Mesendoderm (in vitro differentiated cells): ENCODE measurements at regions not wholly inside any gene's neighbourhood (a gene's known extent, or its start where the extent isn't known, plus 50 kb on each side); places are given as distances from the start of the nearest gene placed in this dataset.
A peak's percentile ranks its signal among the peaks of the same experiment; 100 is the strongest.

Experiments
- DNase-seq: peaks from one replicate; pipeline ENCODE4 v3.0.0; 2013
- H2AK5ac ChIP-seq: 2 replicates; pipeline ENCODE4 v1.6.1; 2013; ENCODE audit warnings: low read length, inconsistent platforms
- H2BK120ac ChIP-seq: 2 replicates; pipeline ENCODE4 v1.6.1; 2013; ENCODE audit warnings: low read depth, mild to moderate bottlenecking, low read length, moderate library complexity, mixed read lengths
- H2BK15ac ChIP-seq: replicated peaks from 2 replicates; pipeline ENCODE4 v1.6.1; 2013; ENCODE audit warnings: low read depth, mild to moderate bottlenecking, moderate library complexity
- H2BK5ac ChIP-seq: 2 replicates; pipeline ENCODE4 v1.6.1; 2013; ENCODE audit warnings: low read length, inconsistent platforms
- H3K18ac ChIP-seq: 2 replicates; pipeline ENCODE4 v1.6.1; 2013; ENCODE audit warnings: mild to moderate bottlenecking, low read length, mixed read lengths
- H3K23ac ChIP-seq: one replicate; pipeline ENCODE4 v1.6.1; 2013; ENCODE audit warnings: low read length
- H3K27ac ChIP-seq: 2 replicates; pipeline ENCODE4 v1.5.1; 2013; ENCODE audit warnings: low read depth, mild to moderate bottlenecking, inconsistent platforms, low read length, moderate library complexity
- H3K27me3 ChIP-seq: 2 replicates; pipeline ENCODE4 v1.6.1; 2013; ENCODE audit warnings: low read length, control low read depth, mild to moderate bottlenecking, inconsistent platforms; ENCODE audit not compliant: insufficient read depth, poor library complexity
- H3K36me3 ChIP-seq: 2 replicates; pipeline ENCODE4 v1.6.1; 2013; ENCODE audit warnings: low read length, inconsistent platforms; ENCODE audit not compliant: control insufficient read depth, insufficient read depth
- H3K4ac ChIP-seq: one replicate; pipeline ENCODE4 v1.6.1; 2013; ENCODE audit warnings: low read depth, mild to moderate bottlenecking, low read length, moderate library complexity
- H3K4me1 ChIP-seq: 2 replicates; pipeline ENCODE4 v1.6.1; 2013; ENCODE audit warnings: low read depth, low read length, inconsistent platforms; ENCODE audit not compliant: control insufficient read depth
- H3K4me2 ChIP-seq: 2 replicates; pipeline ENCODE4 v1.6.1; 2013; ENCODE audit warnings: low read length
- H3K4me3 ChIP-seq: 2 replicates; pipeline ENCODE4 v1.5.1; 2013; ENCODE audit warnings: mild to moderate bottlenecking, low read length
- H3K56ac ChIP-seq: one replicate; pipeline ENCODE4 v1.6.1; 2013; ENCODE audit warnings: low read length
- H3K79me1 ChIP-seq: 2 replicates; pipeline ENCODE4 v1.6.1; 2013; ENCODE audit warnings: low read length, inconsistent platforms
- H3K79me2 ChIP-seq: 2 replicates; pipeline ENCODE4 v1.6.1; 2013; ENCODE audit warnings: mild to moderate bottlenecking, low read length; ENCODE audit not compliant: control insufficient read depth, insufficient read depth
- H3K9ac ChIP-seq: 2 replicates; pipeline ENCODE4 v1.6.1; 2013; ENCODE audit warnings: low read length, inconsistent platforms
- H4K5ac ChIP-seq: one replicate; pipeline ENCODE4 v1.6.1; 2013; ENCODE audit warnings: low read length
- H4K8ac ChIP-seq: one replicate; pipeline ENCODE4 v1.6.1; 2013; ENCODE audit warnings: low read depth, mild to moderate bottlenecking, control low read depth, low read length, moderate library complexity
- WGBS: extraction: QIAGEN DNeasy Blood & Tissue Kit; methylation state at CpG from one replicate; pipeline ENCODE4 v1.1.7; 2013; ENCODE audit warnings: low lambda C conversion rate, missing lambda C conversion rate; ENCODE audit not compliant: insufficient coverage; ENCODE audit errors: extremely low coverage; 5-methylcytosine and 5-hydroxymethylcytosine counted together

DNA sequence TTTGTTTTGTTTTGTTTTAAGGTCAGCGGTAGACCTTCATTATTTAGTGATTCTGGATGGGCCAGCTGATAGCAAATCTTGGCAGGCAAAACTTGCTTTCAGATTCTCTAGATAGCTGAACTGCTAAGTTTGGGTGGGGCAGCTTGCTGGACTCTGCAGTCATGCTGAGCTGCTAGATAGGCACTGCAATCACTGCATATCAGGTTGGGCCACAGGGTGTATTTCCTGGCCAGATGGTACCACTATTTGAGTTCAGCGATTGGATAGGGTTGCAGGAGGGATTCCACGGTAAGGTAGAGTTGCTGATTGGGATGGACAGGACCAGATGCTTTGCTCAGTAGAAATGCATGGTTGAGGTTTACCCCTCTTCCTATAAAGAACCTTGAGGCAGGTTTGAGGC, 579.3 kb upstream of the ADGRL4 start:
- peak; percentile 80 for DNase-seq
- no CpG with 5 or more reads among the region's 3 CpGs for WGBS
- H3K27me3 ChIP-seq = no peaks in the 10 kb centered on the region
- H3K9ac ChIP-seq = no peak overlapping the region
- H3K4me2 ChIP-seq = no peak overlapping the region
- H2BK15ac ChIP-seq = no peak overlapping the region
- H4K8ac ChIP-seq = no peak overlapping the region
- peak overlapping the region; percentile 78 for H2BK5ac ChIP-seq
- peak overlapping the region; percentile 78 for H4K5ac ChIP-seq
- no peak overlapping the region for H3K4me3 ChIP-seq
- H3K79me1 ChIP-seq = no peaks in the 10 kb centered on the region
- no peak overlapping the region for H3K18ac ChIP-seq
- no peak overlapping the region for H3K23ac ChIP-seq
- no peaks in the 10 kb centered on the region for H3K79me2 ChIP-seq
- no peak overlapping the region for H2BK120ac ChIP-seq
- H3K27ac ChIP-seq = no peak overlapping the region
- no peak overlapping the region for H3K4ac ChIP-seq
- peaks cover 6% of the 10 kb centered on the region for H3K4me1 ChIP-seq
- H3K36me3 ChIP-seq = no peaks in the 10 kb centered on the region
- H3K56ac ChIP-seq = peak overlapping the region; percentile 28
- no peak overlapping the region for H2AK5ac ChIP-seq

DNA sequence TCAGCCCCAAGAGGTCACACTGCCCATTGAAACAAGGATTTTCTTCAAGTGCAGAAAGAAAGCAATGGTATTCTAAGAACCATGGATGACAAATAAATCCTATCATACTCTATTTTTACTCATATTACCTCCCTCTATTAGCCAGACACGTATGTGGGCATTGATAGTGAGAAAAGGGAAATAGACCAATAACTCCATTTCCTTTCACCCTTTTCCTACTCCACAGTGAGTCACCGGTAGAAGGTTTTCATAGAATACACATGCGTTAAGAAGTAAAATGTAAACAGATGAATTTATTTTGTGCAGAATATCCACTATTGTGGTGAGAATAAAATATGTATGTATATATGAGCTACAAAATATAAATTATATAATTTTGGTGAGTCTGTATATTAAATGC, 568.9 kb upstream of the ADGRL4 start:
- H3K27me3 ChIP-seq = no peaks in the 10 kb centered on the region
- no peaks in the 10 kb centered on the region for H3K36me3 ChIP-seq
- H3K79me1 ChIP-seq = no peaks in the 10 kb centered on the region
- H3K79me2 ChIP-seq = no peaks in the 10 kb centered on the region
- H3K27ac ChIP-seq = no peak overlapping the region
- no peak for DNase-seq
- H2AK5ac ChIP-seq = no peak overlapping the region
- H2BK5ac ChIP-seq = no peak overlapping the region
- H3K9ac ChIP-seq = no peak overlapping the region
- H3K4me2 ChIP-seq = no peak overlapping the region
- H2BK15ac ChIP-seq = no peak overlapping the region
- H3K4me1 ChIP-seq = no peaks in the 10 kb centered on the region
- H3K4ac ChIP-seq = no peak overlapping the region
- no peak overlapping the region for H4K8ac ChIP-seq
- H3K4me3 ChIP-seq = no peak overlapping the region
- no peak overlapping the region for H3K23ac ChIP-seq
- no peak overlapping the region for H3K56ac ChIP-seq
- no peak overlapping the region for H4K5ac ChIP-seq
- H2BK120ac ChIP-seq = no peak overlapping the region
- WGBS = no CpG with 5 or more reads among the region's 3 CpGs
- no peak overlapping the region for H3K18ac ChIP-seq

DNA sequence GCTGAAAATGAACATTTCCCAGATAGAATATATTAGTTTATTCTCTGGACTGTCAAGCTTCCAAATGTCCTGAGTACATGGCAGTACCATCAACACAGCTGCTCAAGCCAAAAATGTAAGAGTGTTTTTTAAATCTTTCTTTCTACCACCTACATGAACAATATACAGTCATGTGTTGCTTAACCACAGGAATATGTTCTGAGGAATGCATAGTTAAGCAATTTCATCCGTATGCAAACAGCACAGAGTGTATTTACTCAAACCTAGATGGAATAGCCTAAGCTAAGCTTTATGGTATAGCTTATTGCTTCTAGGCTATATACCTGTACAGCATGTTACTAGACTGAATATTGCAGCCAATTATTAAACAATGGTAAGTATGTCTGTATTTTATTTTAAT, 561.9 kb upstream of the ADGRL4 start:
- no peak overlapping the region for H3K9ac ChIP-seq
- H3K79me2 ChIP-seq = no peaks in the 10 kb centered on the region
- DNase-seq = no peak
- H3K56ac ChIP-seq = no peak overlapping the region
- no peak overlapping the region for H3K27ac ChIP-seq
- no peak overlapping the region for H3K23ac ChIP-seq
- no peak overlapping the region for H2BK15ac ChIP-seq
- no peak overlapping the region for H3K4me2 ChIP-seq
- no peak overlapping the region for H4K5ac ChIP-seq
- no peak overlapping the region for H3K18ac ChIP-seq
- no peak overlapping the region for H2AK5ac ChIP-seq
- WGBS = no CpG with 5 or more reads among the region's 1 CpG
- H3K4ac ChIP-seq = no peak overlapping the region
- no peaks in the 10 kb centered on the region for H3K27me3 ChIP-seq
- H3K79me1 ChIP-seq = no peaks in the 10 kb centered on the region
- no peak overlapping the region for H2BK120ac ChIP-seq
- no peaks in the 10 kb centered on the region for H3K4me1 ChIP-seq
- no peak overlapping the region for H3K4me3 ChIP-seq
- H3K36me3 ChIP-seq = no peaks in the 10 kb centered on the region
- no peak overlapping the region for H2BK5ac ChIP-seq
- H4K8ac ChIP-seq = no peak overlapping the region

DNA sequence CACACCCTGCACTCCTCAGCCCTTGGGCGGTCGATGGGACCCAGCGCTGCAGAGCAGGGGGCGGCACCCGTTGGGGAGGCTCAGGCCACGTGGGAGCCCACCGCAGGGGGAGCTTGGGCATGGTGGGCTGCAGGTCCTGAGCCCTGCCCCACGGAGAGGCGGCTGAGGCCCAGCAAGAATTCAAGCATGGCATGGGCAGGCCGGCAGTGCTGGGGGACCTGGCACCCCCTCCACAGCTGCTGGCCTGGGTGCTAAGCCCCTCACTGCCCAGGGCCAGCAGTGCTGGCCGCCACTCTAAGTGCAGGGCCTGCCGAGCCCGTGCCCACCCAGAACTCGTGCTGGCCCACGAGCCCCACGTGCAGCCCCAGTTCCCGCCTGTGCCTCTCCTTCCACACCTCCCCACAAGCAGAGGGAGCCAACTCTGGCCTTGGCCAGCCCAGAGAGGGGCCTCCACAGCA, 555.0 kb upstream of the ADGRL4 start:
- Histone ChIP-seq H3K27me3 (no peaks in the 10 kb centered on the region), H2BK5ac (no peak overlapping the region), H3K36me3 (no peaks in the 10 kb centered on the region), H3K4me2 (no peak overlapping the region), H3K79me2 (no peaks in the 10 kb centered on the region), H2BK15ac (no peak overlapping the region), H3K23ac (no peak overlapping the region), H3K4me3 (no peak overlapping the region), H3K18ac (no peak overlapping the region), H3K9ac (no peak overlapping the region), H4K5ac (no peak overlapping the region), H2BK120ac (no peak overlapping the region), H2AK5ac (no peak overlapping the region), H3K4ac (no peak overlapping the region), H4K8ac (no peak overlapping the region), H3K4me1 (no peaks in the 10 kb centered on the region), H3K79me1 (no peaks in the 10 kb centered on the region), H3K27ac (no peak overlapping the region), H3K56ac (no peak overlapping the region)
- WGBS = no CpG with 5 or more reads among the region's 17 CpGs
- no peak for DNase-seq

DNA sequence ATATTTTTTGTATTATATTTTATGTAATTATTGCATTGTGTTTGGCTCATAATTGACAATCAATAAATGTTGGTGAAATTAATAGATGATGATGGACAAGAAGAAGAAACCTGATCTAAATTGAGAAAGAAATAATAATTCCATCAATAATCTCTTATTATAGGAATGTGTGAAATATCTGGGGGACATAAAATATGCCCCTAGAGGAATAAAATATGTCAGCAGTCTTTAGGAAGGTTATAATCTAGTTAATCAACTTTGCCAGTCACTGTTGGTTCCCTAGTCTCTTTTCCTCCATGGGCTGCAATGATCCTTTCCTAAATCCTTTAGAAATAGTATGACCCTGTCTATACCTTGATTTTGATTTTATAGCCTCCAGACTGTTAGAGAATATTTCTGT, 549.7 kb upstream of the ADGRL4 start:
- Histone ChIP-seq H4K8ac (no peak overlapping the region), H2BK5ac (no peak overlapping the region), H2BK15ac (no peak overlapping the region), H3K27me3 (no peaks in the 10 kb centered on the region), H3K27ac (no peak overlapping the region), H3K4me2 (no peak overlapping the region), H3K36me3 (no peaks in the 10 kb centered on the region), H2BK120ac (no peak overlapping the region), H3K23ac (no peak overlapping the region), H4K5ac (no peak overlapping the region), H3K79me1 (no peaks in the 10 kb centered on the region), H3K18ac (no peak overlapping the region), H2AK5ac (no peak overlapping the region), H3K4me3 (no peak overlapping the region), H3K4me1 (no peaks in the 10 kb centered on the region), H3K9ac (no peak overlapping the region), H3K79me2 (no peaks in the 10 kb centered on the region), H3K56ac (no peak overlapping the region), H3K4ac (no peak overlapping the region)
- DNase-seq = no peak

DNA sequence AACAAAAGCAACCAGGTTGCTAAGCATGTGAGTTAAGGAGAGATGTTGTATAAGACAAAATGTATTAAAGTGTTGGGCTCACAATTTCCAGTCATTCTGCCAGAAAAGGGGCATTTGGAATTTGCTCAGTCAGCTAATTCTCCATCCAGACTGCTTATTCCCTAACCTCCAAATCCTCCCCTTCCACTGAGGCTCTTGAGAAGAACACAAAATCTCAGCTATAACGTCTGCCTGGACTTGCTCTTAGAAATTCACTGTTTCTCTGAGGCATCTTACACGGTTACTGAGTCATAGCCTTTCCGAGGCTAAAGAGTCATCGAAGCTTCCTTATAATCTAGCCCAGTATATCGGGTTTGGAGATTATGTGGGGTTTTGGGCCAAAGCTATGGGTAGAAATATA, 548.2 kb upstream of the ADGRL4 start:
- no peak for DNase-seq
- no peak overlapping the region for H2AK5ac ChIP-seq
- no peak overlapping the region for H3K18ac ChIP-seq
- H3K79me2 ChIP-seq = no peaks in the 10 kb centered on the region
- H3K4ac ChIP-seq = no peak overlapping the region
- H3K4me1 ChIP-seq = no peaks in the 10 kb centered on the region
- H3K4me3 ChIP-seq = no peak overlapping the region
- H2BK5ac ChIP-seq = no peak overlapping the region
- no peak overlapping the region for H3K23ac ChIP-seq
- WGBS = no CpG with 5 or more reads among the region's 5 CpGs
- no peak overlapping the region for H4K8ac ChIP-seq
- no peak overlapping the region for H4K5ac ChIP-seq
- H3K56ac ChIP-seq = no peak overlapping the region
- H3K27ac ChIP-seq = no peak overlapping the region
- no peak overlapping the region for H3K9ac ChIP-seq
- no peaks in the 10 kb centered on the region for H3K79me1 ChIP-seq
- H2BK120ac ChIP-seq = no peak overlapping the region
- no peak overlapping the region for H3K4me2 ChIP-seq
- H3K36me3 ChIP-seq = no peaks in the 10 kb centered on the region
- no peaks in the 10 kb centered on the region for H3K27me3 ChIP-seq
- H2BK15ac ChIP-seq = no peak overlapping the region
